GM23338 (cell line): ENCODE measurements at regions not wholly inside any gene's neighbourhood (a gene's known extent, or its start where the extent isn't known, plus 50 kb on each side); places are given as distances from the start of the nearest gene placed in this dataset.
"Not testable (repeated sequence)": the region's sequence is repeated elsewhere in the genome, so short reads cannot be mapped to it uniquely, and the experiment has no call there.

Experiments used
- ATAC-seq: fragments of 200-7000 bp; cut with Tn5 transposase; 3 replicates; pipeline ENCODE4 v1.9.1; 2020
- DNase-seq: peaks from one replicate; pipeline ENCODE4 v3.0.0-alpha.2; 2015; ENCODE audit warnings: low spot score
- H2AFZ ChIP-seq: fragments of 200-600 bp; sonication (generic); 2 replicates; pipeline ENCODE4 v1.8.0; 2016; ENCODE audit warnings: antibody characterized with exemption, mild to moderate bottlenecking, moderate library complexity
- H3F3A ChIP-seq: fragments of 200-600 bp; sonication (generic); replicated peaks from 2 replicates; pipeline ENCODE4 v1.8.0; 2017; ENCODE audit warnings: antibody characterized with exemption, mixed run types, low read depth
- H3K27ac ChIP-seq: fragments of 200-600 bp; sonication (generic); 2 replicates; pipeline ENCODE4 v1.6.1; 2016; ENCODE audit warnings: low read depth
- H3K27me3 ChIP-seq: fragments of 200-600 bp; sonication (generic); 2 replicates; pipeline ENCODE4 v1.8.0; 2016; ENCODE audit warnings: mild to moderate bottlenecking, mixed run types, moderate library complexity; ENCODE audit not compliant: insufficient read depth
- H3K36me3 ChIP-seq: fragments of 200-600 bp; sonication (generic); 2 replicates; pipeline ENCODE4 v1.8.0; 2016; ENCODE audit warnings: mild to moderate bottlenecking; ENCODE audit not compliant: insufficient read depth
- H3K4me1 ChIP-seq: fragments of 200-600 bp; sonication (generic); 2 replicates; pipeline ENCODE4 v1.8.0; 2016; ENCODE audit warnings: mild to moderate bottlenecking, moderate library complexity; ENCODE audit not compliant: insufficient read depth
- H3K4me2 ChIP-seq: fragments of 200-600 bp; sonication (generic); 2 replicates; pipeline ENCODE4 v1.7.1; 2017; ENCODE audit warnings: mixed run types
- H3K4me3 ChIP-seq: fragments of 200-600 bp; sonication (generic); 2 replicates; pipeline ENCODE4 v1.6.1; 2016; ENCODE audit warnings: mixed run types
- H3K79me2 ChIP-seq: fragments of 200-600 bp; sonication (generic); replicated peaks from 2 replicates; pipeline ENCODE4 v1.8.0; 2017; ENCODE audit warnings: mild to moderate bottlenecking; ENCODE audit not compliant: insufficient read depth
- H3K9me2 ChIP-seq: fragments of 200-600 bp; sonication (generic); 2 replicates; pipeline ENCODE4 v1.8.0; 2017; ENCODE audit not compliant: insufficient read depth
- H4K20me1 ChIP-seq: fragments of 200-600 bp; sonication (generic); replicated peaks from 2 replicates; pipeline ENCODE4 v1.8.0; 2017; ENCODE audit warnings: mild to moderate bottlenecking; ENCODE audit not compliant: insufficient read depth
- H3K27ac Mint-ChIP-seq: 2 replicates; pipeline ENCODE4 v1.8.0; 2020; ENCODE audit warnings: inconsistent platforms, mild to moderate bottlenecking, moderate library complexity, mixed read lengths
- H3K27me3 Mint-ChIP-seq: 3 replicates; pipeline ENCODE4 v1.8.0; 2022; ENCODE audit warnings: low read depth, mild to moderate bottlenecking, moderate library complexity, mixed read lengths, inconsistent platforms; ENCODE audit not compliant: insufficient read depth, poor library complexity
- H3K36me3 Mint-ChIP-seq: 3 replicates; pipeline ENCODE4 v1.8.0; 2021; ENCODE audit warnings: low read depth, mild to moderate bottlenecking, inconsistent platforms, moderate library complexity, mixed read lengths
- H3K4me1 Mint-ChIP-seq: 3 replicates; pipeline ENCODE4 v1.8.0; 2020; ENCODE audit warnings: mild to moderate bottlenecking, inconsistent platforms, mixed read lengths
- H3K4me3 Mint-ChIP-seq: 3 replicates; pipeline ENCODE4 v1.8.0; 2021; ENCODE audit warnings: moderate library complexity, mild to moderate bottlenecking, inconsistent platforms, mixed read lengths
- H3K9me3 Mint-ChIP-seq: 3 replicates; pipeline ENCODE4 v1.8.0; 2020; ENCODE audit warnings: moderate library complexity, mild to moderate bottlenecking, inconsistent platforms, mixed read lengths
- CREB1 ChIP-seq: fragments of 250-450 bp; sonication (Bioruptor Pico); IDR thresholded peaks from 2 replicates; pipeline ENCODE4 v1.5.0; 2020; ENCODE audit warnings: low read depth, mild to moderate bottlenecking, moderate library complexity
- NANOG ChIP-seq: IDR thresholded peaks from 2 replicates; pipeline ENCODE4 v1.6.1; 2016; ENCODE audit warnings: antibody characterized with exemption, borderline replicate concordance
- TF ChIP-seq, protein P1 (sequence below): fragments of 250-450 bp; sonication (Bioruptor Pico); IDR thresholded peaks from 2 replicates; pipeline ENCODE4 v1.5.0; 2020; ENCODE audit warnings: mild to moderate bottlenecking, moderate library complexity
- TF ChIP-seq, protein P2 (sequence below): IDR thresholded peaks from one replicate; pipeline ENCODE4 v1.6.1; 2018; ENCODE audit warnings: antibody characterized with exemption; ENCODE audit not compliant: unreplicated experiment

DNA sequence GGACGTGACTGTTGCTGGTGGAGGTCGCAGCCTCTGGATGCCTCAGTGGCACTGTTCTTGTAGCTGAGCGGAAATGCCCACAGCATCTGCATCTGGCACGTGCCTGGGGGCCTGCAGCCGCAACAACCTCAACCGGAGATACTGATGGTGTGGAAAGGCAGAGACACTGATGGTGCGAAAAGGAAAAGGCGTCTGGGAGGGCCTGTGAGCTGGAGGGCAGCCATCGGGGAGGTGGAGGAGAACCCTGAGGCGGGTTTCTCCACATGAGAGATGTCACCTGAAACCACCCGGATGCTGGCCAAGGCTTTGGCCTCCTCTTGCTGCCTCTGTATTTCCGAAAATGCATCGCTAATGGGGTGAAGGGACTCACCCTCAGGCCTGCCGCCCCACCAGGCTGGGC is 284.8 kb upstream of the WSB1 start:
- H3K27ac ChIP-seq = no peak overlapping the region
- no peak overlapping the region for H3K4me2 ChIP-seq
- H3K79me2 ChIP-seq = no peaks in the 10 kb centered on the region
- H3K4me3 ChIP-seq = no peak overlapping the region
- peaks cover 10% of the 10 kb centered on the region for H3K27me3 Mint-ChIP-seq
- H3K27me3 ChIP-seq = no peaks in the 10 kb centered on the region
- no peak overlapping the region for H2AFZ ChIP-seq
- no peaks in the 10 kb centered on the region for H3K4me1 Mint-ChIP-seq
- no peaks in the 10 kb centered on the region for H3K36me3 ChIP-seq
- no peak overlapping the region for H3K27ac Mint-ChIP-seq
- TF ChIP-seq CREB1 (no peak), NANOG (no peak)
- TF ChIP-seq, protein P1, sequence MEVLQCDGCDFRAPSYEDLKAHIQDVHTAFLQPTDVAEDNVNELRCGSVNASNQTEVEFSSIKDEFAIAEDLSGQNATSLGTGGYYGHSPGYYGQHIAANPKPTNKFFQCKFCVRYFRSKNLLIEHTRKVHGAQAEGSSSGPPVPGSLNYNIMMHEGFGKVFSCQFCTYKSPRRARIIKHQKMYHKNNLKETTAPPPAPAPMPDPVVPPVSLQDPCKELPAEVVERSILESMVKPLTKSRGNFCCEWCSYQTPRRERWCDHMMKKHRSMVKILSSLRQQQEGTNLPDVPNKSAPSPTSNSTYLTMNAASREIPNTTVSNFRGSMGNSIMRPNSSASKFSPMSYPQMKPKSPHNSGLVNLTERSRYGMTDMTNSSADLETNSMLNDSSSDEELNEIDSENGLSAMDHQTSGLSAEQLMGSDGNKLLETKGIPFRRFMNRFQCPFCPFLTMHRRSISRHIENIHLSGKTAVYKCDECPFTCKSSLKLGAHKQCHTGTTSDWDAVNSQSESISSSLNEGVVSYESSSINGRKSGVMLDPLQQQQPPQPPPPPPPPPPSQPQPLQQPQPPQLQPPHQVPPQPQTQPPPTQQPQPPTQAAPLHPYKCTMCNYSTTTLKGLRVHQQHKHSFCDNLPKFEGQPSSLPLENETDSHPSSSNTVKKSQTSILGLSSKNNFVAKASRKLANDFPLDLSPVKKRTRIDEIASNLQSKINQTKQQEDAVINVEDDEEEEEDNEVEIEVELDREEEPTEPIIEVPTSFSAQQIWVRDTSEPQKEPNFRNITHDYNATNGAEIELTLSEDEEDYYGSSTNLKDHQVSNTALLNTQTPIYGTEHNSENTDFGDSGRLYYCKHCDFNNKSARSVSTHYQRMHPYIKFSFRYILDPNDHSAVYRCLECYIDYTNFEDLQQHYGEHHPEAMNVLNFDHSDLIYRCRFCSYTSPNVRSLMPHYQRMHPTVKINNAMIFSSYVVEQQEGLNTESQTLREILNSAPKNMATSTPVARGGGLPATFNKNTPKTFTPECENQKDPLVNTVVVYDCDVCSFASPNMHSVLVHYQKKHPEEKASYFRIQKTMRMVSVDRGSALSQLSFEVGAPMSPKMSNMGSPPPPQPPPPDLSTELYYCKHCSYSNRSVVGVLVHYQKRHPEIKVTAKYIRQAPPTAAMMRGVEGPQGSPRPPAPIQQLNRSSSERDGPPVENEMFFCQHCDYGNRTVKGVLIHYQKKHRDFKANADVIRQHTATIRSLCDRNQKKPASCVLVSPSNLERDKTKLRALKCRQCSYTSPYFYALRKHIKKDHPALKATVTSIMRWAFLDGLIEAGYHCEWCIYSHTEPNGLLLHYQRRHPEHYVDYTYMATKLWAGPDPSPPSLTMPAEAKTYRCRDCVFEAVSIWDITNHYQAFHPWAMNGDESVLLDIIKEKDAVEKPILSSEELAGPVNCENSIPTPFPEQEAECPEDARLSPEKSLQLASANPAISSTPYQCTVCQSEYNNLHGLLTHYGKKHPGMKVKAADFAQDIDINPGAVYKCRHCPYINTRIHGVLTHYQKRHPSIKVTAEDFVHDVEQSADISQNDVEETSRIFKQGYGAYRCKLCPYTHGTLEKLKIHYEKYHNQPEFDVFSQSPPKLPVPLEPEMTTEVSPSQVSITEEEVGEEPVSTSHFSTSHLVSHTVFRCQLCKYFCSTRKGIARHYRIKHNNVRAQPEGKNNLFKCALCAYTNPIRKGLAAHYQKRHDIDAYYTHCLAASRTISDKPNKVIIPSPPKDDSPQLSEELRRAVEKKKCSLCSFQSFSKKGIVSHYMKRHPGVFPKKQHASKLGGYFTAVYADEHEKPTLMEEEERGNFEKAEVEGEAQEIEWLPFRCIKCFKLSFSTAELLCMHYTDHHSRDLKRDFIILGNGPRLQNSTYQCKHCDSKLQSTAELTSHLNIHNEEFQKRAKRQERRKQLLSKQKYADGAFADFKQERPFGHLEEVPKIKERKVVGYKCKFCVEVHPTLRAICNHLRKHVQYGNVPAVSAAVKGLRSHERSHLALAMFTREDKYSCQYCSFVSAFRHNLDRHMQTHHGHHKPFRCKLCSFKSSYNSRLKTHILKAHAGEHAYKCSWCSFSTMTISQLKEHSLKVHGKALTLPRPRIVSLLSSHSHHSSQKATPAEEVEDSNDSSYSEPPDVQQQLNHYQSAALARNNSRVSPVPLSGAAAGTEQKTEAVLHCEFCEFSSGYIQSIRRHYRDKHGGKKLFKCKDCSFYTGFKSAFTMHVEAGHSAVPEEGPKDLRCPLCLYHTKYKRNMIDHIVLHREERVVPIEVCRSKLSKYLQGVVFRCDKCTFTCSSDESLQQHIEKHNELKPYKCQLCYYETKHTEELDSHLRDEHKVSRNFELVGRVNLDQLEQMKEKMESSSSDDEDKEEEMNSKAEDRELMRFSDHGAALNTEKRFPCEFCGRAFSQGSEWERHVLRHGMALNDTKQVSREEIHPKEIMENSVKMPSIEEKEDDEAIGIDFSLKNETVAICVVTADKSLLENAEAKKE (CRISPR knock-in tag) = no peak
- TF ChIP-seq, protein P2, sequence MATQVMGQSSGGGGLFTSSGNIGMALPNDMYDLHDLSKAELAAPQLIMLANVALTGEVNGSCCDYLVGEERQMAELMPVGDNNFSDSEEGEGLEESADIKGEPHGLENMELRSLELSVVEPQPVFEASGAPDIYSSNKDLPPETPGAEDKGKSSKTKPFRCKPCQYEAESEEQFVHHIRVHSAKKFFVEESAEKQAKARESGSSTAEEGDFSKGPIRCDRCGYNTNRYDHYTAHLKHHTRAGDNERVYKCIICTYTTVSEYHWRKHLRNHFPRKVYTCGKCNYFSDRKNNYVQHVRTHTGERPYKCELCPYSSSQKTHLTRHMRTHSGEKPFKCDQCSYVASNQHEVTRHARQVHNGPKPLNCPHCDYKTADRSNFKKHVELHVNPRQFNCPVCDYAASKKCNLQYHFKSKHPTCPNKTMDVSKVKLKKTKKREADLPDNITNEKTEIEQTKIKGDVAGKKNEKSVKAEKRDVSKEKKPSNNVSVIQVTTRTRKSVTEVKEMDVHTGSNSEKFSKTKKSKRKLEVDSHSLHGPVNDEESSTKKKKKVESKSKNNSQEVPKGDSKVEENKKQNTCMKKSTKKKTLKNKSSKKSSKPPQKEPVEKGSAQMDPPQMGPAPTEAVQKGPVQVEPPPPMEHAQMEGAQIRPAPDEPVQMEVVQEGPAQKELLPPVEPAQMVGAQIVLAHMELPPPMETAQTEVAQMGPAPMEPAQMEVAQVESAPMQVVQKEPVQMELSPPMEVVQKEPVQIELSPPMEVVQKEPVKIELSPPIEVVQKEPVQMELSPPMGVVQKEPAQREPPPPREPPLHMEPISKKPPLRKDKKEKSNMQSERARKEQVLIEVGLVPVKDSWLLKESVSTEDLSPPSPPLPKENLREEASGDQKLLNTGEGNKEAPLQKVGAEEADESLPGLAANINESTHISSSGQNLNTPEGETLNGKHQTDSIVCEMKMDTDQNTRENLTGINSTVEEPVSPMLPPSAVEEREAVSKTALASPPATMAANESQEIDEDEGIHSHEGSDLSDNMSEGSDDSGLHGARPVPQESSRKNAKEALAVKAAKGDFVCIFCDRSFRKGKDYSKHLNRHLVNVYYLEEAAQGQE = no peak
- peaks cover 88% of the 10 kb centered on the region for H3K9me3 Mint-ChIP-seq
- H3K9me2 ChIP-seq = no peaks in the 10 kb centered on the region
- H3F3A ChIP-seq = no peaks in the 10 kb centered on the region
- H4K20me1 ChIP-seq = no peaks in the 10 kb centered on the region
- no peak overlapping the region for H3K4me3 Mint-ChIP-seq
- no peak for ATAC-seq
- H3K4me1 ChIP-seq = no peaks in the 10 kb centered on the region
- no peak for DNase-seq
- peaks cover 25% of the 10 kb centered on the region for H3K36me3 Mint-ChIP-seq

DNA sequence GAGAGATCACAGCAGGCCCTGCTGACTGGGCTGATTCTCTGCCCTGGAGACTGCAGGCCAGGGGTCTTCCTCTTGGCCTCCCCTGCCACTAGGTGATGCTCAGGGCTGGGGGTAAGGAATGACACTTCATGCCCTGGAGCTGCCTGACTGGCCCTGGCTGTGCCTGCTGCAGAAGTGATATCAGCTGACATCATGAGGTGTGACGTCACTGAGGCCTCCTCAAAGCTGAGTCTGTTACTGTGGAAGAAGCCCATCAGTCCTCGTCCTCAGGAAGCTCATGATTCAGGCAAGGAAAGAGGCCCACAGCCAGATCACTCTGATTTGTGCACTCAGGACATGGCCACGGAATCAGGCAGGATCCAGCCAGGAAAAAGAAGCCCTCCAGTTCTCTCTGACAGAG is 283.8 kb upstream of the WSB1 start:
- H3K4me1 Mint-ChIP-seq, H3F3A ChIP-seq, H3K27ac ChIP-seq, H3K4me3 Mint-ChIP-seq, H2AFZ ChIP-seq, H3K27ac Mint-ChIP-seq, H3K4me3 ChIP-seq, H4K20me1 ChIP-seq, H3K36me3 ChIP-seq, DNase-seq, H3K4me1 ChIP-seq, H3K9me2 ChIP-seq, H3K4me2 ChIP-seq, H3K79me2 ChIP-seq, ATAC-seq, H3K27me3 ChIP-seq: not testable (repeated sequence)
- Mint-ChIP-seq H3K36me3 (peaks cover 23% of the 10 kb centered on the region), H3K27me3 (peaks cover 10% of the 10 kb centered on the region), H3K9me3 (peaks cover 88% of the 10 kb centered on the region)

DNA sequence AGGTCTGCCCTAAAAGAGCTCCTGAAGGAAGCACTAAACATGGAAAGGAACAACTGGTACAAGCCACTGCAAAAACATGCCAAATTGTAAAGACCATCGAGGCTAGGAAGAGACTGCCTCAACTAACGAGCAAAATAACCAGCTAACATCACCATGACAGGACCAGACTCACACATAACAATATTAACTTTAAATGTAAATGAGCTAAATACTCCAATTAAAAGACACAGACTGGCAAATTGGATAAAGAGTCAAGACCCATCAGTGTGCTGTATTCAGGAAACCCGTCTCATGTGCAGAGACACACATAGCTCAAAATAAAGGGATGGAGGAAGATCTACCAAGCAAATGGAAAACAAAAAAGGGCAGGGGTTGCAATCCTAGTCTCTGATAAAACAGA is 263.4 kb upstream of the WSB1 start:
- peaks cover 31% of the 10 kb centered on the region for H3K36me3 Mint-ChIP-seq

More for the DNA sequence above, 263.4 kb upstream of the WSB1 start:
- H2AFZ ChIP-seq, H3K4me2 ChIP-seq, H3K27me3 ChIP-seq, H3K4me3 ChIP-seq, H3F3A ChIP-seq, H3K4me1 Mint-ChIP-seq, H3K4me3 Mint-ChIP-seq, H3K79me2 ChIP-seq, DNase-seq, H3K27ac Mint-ChIP-seq, H3K27me3 Mint-ChIP-seq, ATAC-seq, H4K20me1 ChIP-seq, H3K27ac ChIP-seq, H3K36me3 ChIP-seq, H3K9me2 ChIP-seq, H3K4me1 ChIP-seq: not testable (repeated sequence)
- peaks cover 83% of the 10 kb centered on the region for H3K9me3 Mint-ChIP-seq
